Testis (tissue), 2 donors: ENCODE measurements at regions not wholly inside any gene's neighbourhood (a gene's known extent, or its start where the extent isn't known, plus 50 kb on each side); places are given as distances from the start of the nearest gene placed in this dataset.

Experiments
- POLR2A ChIP-seq: fragments of 450-650 bp; IDR thresholded peaks from one replicate; pipeline ENCODE4 v1.6.1; 2017; ENCODE audit warnings: antibody characterized with exemption, mild to moderate bottlenecking, moderate library complexity
- TF ChIP-seq, protein P1 (sequence below), 3 experiments: fragments of 450-650 bp in 2 of 3; fragments of 200-600 bp in 1 of 3; sonication (generic) in 1 of 3; IDR thresholded peaks; one replicate each; pipeline ENCODE4 v1.5.1; 2016 to 2019; ENCODE audit warnings: antibody characterized with exemption in 3 of 3, mild to moderate bottlenecking in 2 of 3, moderate library complexity in 1 of 3

DNA sequence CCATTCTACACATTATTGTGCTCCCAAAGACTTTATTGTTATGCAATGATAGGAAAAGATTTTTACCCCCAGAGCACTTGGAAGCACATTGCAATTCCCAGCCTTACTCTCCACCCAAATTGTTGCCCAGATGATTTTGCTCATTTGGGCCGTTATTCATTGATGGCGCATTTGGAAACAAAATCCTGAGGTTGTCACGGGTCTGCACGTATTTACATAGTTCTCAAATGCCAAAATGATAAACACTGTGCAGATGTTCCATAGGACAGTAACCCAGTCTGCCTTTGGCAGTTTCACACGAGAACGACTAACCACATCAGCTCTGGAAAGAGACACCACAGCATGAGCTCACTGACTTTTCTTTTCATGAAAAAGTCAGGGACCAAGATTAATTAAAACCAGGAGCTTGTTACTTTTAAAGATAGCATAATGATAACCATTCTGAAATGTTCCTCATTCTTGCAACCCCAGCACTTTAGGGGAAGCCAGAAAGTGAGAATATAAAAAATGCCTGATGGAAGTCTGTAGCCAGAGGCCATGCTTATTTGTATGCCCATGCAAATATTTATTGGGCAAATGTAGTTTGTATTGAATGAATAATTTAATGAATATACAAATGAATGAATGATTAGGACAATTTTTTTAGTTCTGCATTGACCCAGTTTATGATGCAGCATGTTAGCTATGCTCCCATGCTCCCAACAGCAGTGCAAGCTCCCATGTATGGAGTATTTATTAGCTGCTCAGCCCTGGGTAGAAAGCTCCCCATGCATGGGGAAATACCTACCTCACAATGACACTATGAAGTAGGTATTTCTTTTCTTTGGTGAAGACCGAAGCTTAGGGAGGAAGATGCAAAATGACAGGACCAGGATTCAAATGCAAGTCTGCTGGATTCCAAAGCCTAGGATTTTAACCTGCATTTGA, 84.6 kb downstream of the MAIP1 start:
- TF ChIP-seq, protein P1, sequence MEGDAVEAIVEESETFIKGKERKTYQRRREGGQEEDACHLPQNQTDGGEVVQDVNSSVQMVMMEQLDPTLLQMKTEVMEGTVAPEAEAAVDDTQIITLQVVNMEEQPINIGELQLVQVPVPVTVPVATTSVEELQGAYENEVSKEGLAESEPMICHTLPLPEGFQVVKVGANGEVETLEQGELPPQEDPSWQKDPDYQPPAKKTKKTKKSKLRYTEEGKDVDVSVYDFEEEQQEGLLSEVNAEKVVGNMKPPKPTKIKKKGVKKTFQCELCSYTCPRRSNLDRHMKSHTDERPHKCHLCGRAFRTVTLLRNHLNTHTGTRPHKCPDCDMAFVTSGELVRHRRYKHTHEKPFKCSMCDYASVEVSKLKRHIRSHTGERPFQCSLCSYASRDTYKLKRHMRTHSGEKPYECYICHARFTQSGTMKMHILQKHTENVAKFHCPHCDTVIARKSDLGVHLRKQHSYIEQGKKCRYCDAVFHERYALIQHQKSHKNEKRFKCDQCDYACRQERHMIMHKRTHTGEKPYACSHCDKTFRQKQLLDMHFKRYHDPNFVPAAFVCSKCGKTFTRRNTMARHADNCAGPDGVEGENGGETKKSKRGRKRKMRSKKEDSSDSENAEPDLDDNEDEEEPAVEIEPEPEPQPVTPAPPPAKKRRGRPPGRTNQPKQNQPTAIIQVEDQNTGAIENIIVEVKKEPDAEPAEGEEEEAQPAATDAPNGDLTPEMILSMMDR (IDR thresholded peaks at IDR 0.05): no peak
- no peak for TF ChIP-seq POLR2A
